ENCODE measurements at regions not wholly inside any gene's neighbourhood (a gene's known extent, or its start where the extent isn't known, plus 50 kb on each side); places are given as distances from the start of the nearest gene placed in this dataset.

DNA sequence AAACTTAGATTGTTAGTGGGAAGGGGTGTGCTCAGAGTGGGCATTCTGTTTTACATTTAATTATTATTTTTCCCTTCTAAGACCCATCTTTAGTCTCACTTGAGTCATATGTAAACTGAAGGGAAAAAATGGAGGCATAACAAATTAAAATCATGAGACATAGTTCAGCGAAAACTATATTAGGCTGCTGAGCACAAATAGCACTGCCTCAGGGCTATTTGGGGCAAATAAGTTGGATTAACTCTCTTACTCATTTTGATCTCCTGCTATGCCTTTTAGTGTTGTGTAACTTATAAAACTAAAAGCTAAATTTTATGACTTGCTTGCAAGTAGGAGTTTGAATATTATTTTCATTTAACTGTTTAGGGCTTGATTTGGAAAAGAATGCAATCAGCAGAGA is 1329.2 kb upstream of the PCDH7 start:
- ChIA-PET CTCF (no interaction called here), POLR2A (no interaction called here)
- Histone ChIP-seq H3K9me3 (ENCODE audit: control insufficient read depth, insufficient read depth, low read depth, low read length) (no peaks in the 10 kb centered on the region), H3K27me3 (ENCODE audit: control insufficient read depth, insufficient read depth, low read length) (no peaks in the 10 kb centered on the region), H3K36me3 (ENCODE audit: control insufficient read depth, insufficient read depth, low read length) (no peaks in the 10 kb centered on the region), H3K4me3 (ENCODE audit: low read depth in 2 of 2, low read length in 2 of 2) (no peak overlapping the region), H3K4me1 (ENCODE audit: control insufficient read depth, insufficient read depth, low read length) (no peaks in the 10 kb centered on the region), H3K27ac (ENCODE audit: low read length) (no peak overlapping the region)
- DNase-seq (ENCODE audit: low read depth, low spot score): no peak
- TF ChIP-seq SIN3A (IDR thresholded peaks at IDR 0.05; ENCODE audit: borderline replicate concordance, insufficient read depth, low read depth, low read length): no peak
- TF ChIP-seq, protein P1, sequence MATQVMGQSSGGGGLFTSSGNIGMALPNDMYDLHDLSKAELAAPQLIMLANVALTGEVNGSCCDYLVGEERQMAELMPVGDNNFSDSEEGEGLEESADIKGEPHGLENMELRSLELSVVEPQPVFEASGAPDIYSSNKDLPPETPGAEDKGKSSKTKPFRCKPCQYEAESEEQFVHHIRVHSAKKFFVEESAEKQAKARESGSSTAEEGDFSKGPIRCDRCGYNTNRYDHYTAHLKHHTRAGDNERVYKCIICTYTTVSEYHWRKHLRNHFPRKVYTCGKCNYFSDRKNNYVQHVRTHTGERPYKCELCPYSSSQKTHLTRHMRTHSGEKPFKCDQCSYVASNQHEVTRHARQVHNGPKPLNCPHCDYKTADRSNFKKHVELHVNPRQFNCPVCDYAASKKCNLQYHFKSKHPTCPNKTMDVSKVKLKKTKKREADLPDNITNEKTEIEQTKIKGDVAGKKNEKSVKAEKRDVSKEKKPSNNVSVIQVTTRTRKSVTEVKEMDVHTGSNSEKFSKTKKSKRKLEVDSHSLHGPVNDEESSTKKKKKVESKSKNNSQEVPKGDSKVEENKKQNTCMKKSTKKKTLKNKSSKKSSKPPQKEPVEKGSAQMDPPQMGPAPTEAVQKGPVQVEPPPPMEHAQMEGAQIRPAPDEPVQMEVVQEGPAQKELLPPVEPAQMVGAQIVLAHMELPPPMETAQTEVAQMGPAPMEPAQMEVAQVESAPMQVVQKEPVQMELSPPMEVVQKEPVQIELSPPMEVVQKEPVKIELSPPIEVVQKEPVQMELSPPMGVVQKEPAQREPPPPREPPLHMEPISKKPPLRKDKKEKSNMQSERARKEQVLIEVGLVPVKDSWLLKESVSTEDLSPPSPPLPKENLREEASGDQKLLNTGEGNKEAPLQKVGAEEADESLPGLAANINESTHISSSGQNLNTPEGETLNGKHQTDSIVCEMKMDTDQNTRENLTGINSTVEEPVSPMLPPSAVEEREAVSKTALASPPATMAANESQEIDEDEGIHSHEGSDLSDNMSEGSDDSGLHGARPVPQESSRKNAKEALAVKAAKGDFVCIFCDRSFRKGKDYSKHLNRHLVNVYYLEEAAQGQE (IDR thresholded peaks at IDR 0.05; ENCODE audit: insufficient read depth in 1 of 2, low read depth in 2 of 2, low read length in 1 of 2): no peak
- no peak for TF ChIP-seq POLR2AphosphoS5 (IDR thresholded peaks at IDR 0.05; ENCODE audit: low read depth, low read length)
- TF ChIP-seq TCF7L2 (IDR thresholded peaks at IDR 0.05; ENCODE audit: low read depth, low read length): no peak
- TF ChIP-seq, protein P2, sequence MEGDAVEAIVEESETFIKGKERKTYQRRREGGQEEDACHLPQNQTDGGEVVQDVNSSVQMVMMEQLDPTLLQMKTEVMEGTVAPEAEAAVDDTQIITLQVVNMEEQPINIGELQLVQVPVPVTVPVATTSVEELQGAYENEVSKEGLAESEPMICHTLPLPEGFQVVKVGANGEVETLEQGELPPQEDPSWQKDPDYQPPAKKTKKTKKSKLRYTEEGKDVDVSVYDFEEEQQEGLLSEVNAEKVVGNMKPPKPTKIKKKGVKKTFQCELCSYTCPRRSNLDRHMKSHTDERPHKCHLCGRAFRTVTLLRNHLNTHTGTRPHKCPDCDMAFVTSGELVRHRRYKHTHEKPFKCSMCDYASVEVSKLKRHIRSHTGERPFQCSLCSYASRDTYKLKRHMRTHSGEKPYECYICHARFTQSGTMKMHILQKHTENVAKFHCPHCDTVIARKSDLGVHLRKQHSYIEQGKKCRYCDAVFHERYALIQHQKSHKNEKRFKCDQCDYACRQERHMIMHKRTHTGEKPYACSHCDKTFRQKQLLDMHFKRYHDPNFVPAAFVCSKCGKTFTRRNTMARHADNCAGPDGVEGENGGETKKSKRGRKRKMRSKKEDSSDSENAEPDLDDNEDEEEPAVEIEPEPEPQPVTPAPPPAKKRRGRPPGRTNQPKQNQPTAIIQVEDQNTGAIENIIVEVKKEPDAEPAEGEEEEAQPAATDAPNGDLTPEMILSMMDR (IDR thresholded peaks at IDR 0.05): no peak
- intact Hi-C loops (cut with micrococcal nuclease; ENCODE audit: unreplicated experiment): no loop called here
- BruUV-seq (replicated peaks): no TSS peak
- ATAC-seq: no peak
- in situ Hi-C loops (cut with HindIII; ENCODE audit: low pct_unique_long_range_greater_than_20kb, low sequenced_read_pairs): no loop called here

DNA sequence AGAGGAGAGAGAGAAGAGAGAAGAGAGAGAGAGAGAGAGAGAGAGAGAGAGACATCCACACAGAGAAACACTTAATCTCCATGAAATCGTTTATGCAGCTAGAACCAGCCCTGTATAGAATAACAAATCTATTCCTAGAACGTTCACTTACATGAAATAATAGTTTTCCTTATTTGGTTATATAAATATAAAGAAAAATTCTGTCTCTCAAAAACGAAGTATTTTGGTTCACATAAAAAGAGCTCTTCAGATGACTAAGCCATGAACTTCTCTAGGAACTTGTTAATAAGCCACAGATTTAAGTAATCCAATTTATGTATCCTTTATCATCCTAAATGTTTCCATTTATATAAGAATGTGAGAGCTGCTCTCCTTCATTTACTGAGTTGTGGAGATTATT is 1315.1 kb upstream of the PCDH7 start:
- DNase-seq (ENCODE audit: low read depth, low spot score) (no peak), ATAC-seq (no peak)
- no peak overlapping the region for H3K27ac ChIP-seq (ENCODE audit: low read length)
- H3K4me3 ChIP-seq (ENCODE audit: low read depth in 2 of 2, low read length in 2 of 2): no peak overlapping the region
- ChIA-PET CTCF (interaction anchor here (0.6 kb wide), 1 partner anchor 498 kb away, joined by 4 read pairs; no protein-coding TSS in a partner anchor), POLR2A (no interaction called here)
- no TSS peak for BruUV-seq (replicated peaks)
- H3K4me1 ChIP-seq (ENCODE audit: control insufficient read depth, insufficient read depth, low read length): no peaks in the 10 kb centered on the region
- in situ Hi-C loops (cut with HindIII; ENCODE audit: low pct_unique_long_range_greater_than_20kb, low sequenced_read_pairs): no loop called here
- no peaks in the 10 kb centered on the region for H3K27me3 ChIP-seq (ENCODE audit: control insufficient read depth, insufficient read depth, low read length)
- intact Hi-C loops (cut with micrococcal nuclease; ENCODE audit: unreplicated experiment): no loop called here
- H3K36me3 ChIP-seq (ENCODE audit: control insufficient read depth, insufficient read depth, low read length): no peaks in the 10 kb centered on the region
- no peaks in the 10 kb centered on the region for H3K9me3 ChIP-seq (ENCODE audit: control insufficient read depth, insufficient read depth, low read depth, low read length)
- TF ChIP-seq, protein P2 (IDR thresholded peaks at IDR 0.05): no peak
- TF ChIP-seq, protein P1 (IDR thresholded peaks at IDR 0.05; ENCODE audit: insufficient read depth in 1 of 2, low read depth in 2 of 2, low read length in 1 of 2): no peak
- TF ChIP-seq TCF7L2 (IDR thresholded peaks at IDR 0.05; ENCODE audit: low read depth, low read length) (no peak), SIN3A (IDR thresholded peaks at IDR 0.05; ENCODE audit: borderline replicate concordance, insufficient read depth, low read depth, low read length) (no peak), POLR2AphosphoS5 (IDR thresholded peaks at IDR 0.05; ENCODE audit: low read depth, low read length) (no peak)

All from Panc1 (cell line).